ENCODE measurements at regions not wholly inside any gene's neighbourhood (a gene's known extent, or its start where the extent isn't known, plus 50 kb on each side); places are given as distances from the start of the nearest gene placed in this dataset.

DNA sequence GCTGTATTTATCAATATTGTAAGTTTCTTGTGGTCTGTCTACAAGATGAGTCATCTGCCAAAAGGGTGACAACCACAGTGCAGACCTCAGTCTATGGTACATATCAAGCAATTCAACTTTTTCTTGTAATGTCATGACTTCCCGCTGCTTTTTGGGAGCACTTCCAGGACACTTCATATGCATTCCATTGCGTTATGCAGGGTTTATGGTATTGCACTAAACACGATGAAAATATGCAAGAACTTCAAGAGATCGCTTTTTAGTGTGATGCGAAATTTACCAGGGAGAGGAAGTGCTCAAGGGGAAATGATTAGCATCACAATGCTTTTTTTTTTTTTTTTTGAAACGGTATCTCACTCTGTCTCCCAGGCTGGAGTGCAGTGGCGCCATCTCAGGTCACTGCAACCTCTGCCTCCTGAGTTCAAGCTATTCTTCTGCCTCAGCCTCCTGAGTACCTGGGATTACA lies 166.5 kb downstream of the TFAP2A start:
- no peak for DNase-seq (ENCODE audit: low spot score)

DNA sequence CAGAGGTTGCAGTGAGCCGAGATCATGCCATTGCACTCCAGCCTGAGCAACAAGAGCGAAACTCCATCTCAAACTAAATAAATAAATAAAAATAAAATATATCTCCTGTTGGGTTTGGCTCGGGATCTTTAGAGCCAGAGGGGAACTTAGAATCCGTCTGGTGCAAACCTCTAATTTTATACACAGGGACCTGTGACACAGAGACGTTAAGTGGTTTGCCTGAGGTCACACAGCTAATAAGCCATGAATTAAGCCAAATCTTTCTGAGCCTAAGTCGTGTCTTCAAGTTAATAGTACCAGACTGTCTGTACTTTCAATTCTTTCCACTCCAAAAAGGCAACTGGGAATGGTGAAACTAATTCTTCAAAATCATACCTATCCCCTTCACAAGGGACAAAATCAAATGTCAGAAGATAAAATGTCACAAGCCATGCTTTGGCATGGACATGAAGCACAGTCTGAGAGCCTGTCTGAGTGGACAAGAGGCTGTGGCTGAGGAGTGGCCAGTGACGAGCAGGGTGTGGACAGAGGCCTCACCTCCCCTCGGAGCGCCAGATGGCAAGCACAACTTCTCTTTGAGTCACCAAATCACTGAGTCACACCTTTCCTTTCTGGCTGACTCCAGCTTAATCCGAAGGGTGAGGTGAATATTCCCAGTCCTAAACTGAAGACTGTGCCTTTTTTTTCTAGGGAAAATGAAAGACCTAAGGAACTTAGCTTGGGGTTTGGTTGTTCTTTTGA lies 177.4 kb downstream of the TFAP2A start:
- no peak for DNase-seq (ENCODE audit: low spot score)

DNA sequence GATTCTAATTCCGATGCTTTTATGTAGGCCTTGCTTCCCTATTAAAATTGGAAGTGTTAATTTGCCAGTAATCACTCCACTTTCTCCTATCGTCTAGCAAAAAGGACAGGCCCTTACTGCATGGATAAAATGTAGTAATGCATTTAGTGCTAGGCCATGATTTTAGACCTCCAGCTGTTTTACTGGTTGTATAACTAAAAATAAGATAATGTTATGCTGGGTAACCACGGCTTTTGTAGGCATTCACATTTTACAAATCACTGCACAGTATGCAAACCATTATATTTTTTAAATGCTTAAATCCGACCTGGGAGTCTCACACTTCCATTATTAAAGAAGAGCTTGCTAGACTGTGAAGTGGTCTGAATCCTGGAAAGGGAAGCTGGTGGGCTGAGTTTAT lies 179.5 kb downstream of the TFAP2A start:
- DNase-seq (ENCODE audit: low spot score): no peak

DNA sequence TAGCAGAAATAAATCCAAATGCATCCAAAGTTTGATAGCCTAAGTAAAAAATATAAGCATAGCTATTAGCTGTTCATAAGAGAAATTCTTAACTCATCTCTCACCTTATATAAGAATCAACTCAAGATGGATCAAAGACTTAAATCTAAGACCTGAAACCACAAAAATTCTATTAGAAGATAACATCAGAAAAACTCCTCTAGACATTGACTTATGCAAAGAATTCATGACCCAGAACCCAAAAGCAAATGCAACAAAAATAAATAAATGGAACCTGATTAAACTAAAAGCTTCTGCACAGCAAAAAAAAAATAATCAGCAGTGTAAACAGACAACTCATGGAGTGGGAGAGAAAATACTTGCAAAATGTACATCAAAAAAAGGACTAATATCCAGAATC lies 184.3 kb downstream of the TFAP2A start:
- DNase-seq (ENCODE audit: low spot score): no peak

DNA sequence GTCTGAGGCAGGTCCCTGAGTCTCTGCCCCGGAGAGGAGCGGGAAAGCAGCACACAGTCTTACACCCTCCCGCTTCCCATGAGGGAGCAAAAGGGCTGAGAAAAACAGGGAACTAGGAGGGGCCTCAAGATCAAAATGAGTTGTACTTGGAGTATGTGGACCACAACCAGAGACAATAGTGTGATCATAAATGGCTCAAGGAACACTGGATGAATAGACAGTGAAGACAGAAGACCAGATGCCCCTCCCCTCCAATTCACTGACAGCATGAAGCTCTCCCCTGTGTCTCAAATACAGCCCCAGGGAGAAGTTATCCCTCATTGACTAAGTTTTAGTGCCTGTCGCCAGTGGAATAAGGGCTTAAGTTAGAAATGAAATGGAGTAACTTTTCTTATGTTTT lies 191.0 kb downstream of the TFAP2A start:
- no peak for DNase-seq (ENCODE audit: low spot score)

DNA sequence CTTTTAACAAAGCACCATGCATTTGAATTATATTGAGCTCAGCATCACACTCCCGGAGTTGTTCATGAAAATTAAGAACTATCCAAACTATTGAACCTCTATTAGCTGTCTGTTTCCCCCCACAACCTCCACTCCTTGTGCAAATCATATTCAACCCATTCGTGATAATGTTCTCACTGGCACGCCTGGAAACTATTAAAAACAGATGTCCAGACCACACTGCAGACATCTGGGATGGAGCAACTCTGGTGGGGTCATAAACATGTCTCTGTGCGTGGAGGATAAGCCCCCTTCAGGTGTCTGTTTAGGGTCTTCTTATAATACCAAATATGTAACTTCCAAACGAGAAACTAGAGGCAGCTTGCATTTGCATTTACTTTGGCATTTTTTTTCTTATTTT lies 193.7 kb downstream of the TFAP2A start:
- DNase-seq (ENCODE audit: low spot score): no peak

DNA sequence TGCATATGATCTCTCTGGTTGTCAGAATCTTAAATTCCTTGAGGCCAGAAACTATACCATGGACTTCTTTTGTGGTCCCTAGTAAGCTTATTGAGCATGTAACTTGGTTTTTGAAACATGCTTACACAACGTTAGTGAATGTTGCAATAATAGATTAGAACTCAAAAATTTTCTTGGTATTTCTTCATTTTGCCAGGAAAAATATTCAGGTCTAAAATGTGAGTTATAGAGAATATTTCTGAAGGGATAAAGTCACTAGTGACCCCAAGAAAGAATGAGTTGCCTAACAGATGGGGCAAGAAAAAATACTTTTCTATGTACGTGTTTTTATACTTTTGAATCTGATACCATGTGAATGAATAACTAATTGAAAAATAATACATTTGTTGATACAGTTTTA lies 195.4 kb downstream of the TFAP2A start:
- DNase-seq (ENCODE audit: low spot score): no peak

DNA sequence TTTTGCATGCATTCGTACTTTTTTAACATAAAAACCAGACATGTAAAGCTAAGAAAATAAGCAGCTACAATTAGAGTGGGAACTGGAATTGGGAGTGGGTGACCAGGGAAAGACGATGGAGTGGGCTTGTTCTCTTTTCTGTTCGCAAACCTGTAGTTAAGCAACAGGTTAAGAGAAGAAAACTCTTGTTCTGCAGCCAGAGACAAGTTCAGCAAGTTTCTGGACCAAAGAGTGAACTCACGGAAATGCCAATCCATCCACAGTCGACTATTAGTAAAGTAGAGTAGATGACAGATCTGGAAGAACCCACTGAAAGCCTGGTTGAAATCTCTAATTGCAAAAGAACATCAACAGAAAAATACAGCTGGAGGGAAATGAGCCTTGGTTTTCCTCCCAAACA lies 197.8 kb downstream of the TFAP2A start:
- no peak for DNase-seq (ENCODE audit: low spot score)

DNA sequence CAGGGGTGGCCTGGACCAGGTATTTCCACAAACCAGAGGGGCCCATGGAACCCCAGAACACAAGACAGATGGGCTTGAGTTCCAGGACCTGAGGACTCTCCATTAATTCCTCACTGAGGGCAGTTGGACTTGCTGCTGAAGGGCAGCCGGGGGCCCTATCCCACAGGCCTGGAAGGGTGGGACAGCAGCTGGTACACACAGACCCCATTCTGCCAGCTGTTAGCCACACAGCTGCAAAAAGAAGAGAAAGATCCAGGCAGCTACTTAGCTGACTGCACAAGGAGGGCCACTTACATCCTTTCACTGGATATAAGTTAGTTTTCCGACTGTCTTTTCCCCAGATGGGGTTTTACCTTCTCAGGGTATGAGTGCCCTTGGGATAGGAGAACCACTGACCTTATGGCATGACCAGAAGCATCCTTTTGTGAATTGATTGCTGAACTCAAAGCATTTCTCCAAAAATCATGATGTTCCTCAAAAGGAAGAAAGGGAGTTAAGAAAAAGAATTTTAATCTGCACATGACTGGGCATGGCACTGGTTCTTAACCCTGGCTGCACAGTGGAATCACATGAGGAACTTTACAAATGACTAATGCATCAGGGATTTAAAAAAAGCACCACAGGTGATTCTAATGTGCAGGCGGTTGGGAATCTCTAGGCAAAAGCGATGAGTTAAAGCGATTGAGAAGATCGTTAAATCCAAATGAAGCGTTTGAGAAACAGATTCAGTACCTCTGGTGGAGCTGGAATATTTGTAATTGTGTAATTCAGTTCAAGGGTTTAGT lies 199.4 kb downstream of the TFAP2A start:
- no peak for DNase-seq (ENCODE audit: low spot score)

DNA sequence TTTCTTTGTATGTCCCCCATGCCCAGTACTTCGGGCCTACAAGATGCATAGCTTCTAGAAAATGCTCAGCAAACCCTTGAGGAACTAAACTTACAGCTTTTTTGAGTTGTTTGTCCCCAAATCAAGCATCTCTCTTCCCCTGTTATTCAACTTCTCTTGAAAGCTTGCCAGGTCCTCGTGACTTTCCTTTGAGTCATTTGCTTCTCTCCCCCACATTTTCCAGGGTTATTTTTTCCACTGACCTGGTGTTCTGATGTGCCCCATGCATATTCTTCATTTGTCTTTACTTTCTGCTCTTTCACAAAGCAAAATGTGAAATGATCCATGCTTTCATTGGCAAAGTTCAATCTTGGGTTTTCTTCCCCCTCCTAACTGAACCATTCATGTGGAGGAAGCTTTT lies 204.8 kb downstream of the TFAP2A start:
- DNase-seq (ENCODE audit: low spot score): no peak

DNA sequence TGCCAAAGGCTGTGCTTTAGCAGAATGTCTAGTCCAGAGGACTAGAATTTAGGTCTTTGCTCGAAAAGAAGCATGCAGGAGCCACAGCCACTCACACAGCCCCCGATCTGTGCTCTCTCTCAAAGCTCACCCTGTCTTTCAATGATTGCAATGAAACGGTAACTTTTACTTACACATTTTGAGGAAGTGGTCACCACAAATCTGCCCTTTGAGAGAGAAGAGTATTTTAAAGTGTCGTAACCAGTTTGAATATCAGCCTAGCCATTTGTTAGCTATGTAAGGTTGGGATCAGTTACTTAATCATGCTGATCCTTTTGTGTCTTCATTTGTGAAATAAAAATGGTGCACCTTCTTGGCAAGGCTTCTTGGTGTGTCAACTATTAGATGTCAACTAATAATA lies 209.0 kb downstream of the TFAP2A start:
- DNase-seq (ENCODE audit: low spot score): no peak

DNA sequence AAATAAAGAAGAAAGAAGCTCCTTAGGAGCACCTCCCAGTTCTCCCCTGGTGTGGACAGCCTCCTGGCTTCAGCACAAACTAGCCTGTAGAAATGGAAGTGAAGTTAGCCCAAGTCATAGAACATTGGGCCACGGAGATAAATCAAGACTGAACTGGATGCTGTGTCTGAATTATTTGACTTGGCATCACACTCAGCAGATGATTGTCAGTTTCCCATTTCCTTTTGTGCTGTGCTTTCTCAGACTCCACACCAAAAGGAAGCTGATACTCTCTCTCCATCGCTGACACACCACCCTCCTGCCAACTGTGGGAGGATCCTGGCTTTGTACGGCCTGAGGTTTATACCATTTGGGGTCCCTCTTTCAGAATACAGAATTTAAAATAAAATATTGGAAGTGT lies 209.8 kb downstream of the TFAP2A start:
- DNase-seq (ENCODE audit: low spot score): no peak

DNA sequence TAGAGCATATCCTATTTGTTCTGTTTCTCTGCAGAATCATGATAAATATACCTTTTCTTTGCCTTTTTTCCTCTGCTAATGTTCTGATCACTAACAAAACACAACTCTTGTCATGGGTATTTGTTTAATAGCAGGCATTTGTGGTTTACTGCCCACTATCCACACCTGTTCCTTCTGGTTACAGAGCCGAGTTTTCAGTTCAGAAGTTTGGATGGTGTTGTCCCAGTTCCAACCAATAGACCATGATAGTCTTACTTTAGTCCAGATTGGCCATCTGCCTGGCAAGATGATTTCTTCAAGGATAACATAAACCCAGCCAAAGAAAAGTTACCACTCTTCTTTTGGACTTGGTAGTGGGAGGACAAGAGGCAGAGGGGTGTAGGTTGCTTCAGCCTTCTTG lies 211.2 kb downstream of the TFAP2A start:
- DNase-seq (ENCODE audit: low spot score): no peak

DNA sequence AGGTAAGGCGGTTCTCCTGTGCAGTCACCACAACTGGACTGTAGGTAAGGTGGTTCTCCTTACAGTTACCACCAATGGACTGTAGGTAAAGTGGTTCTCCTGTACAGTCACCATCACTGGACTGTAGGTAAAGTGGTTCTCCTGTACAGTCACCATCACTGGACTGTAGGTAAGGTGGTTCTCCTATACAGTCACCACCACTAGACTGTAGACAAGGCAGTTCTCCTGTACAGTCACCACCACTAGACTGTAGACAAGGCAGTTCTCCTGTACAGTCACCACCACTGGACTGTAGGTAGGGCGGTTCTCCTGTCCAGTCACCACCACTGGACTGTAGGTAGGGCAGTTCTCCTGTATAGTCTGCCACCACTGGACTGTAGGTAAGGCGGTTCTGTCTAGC lies 212.3 kb downstream of the TFAP2A start:
- DNase-seq (ENCODE audit: low spot score): no peak

DNA sequence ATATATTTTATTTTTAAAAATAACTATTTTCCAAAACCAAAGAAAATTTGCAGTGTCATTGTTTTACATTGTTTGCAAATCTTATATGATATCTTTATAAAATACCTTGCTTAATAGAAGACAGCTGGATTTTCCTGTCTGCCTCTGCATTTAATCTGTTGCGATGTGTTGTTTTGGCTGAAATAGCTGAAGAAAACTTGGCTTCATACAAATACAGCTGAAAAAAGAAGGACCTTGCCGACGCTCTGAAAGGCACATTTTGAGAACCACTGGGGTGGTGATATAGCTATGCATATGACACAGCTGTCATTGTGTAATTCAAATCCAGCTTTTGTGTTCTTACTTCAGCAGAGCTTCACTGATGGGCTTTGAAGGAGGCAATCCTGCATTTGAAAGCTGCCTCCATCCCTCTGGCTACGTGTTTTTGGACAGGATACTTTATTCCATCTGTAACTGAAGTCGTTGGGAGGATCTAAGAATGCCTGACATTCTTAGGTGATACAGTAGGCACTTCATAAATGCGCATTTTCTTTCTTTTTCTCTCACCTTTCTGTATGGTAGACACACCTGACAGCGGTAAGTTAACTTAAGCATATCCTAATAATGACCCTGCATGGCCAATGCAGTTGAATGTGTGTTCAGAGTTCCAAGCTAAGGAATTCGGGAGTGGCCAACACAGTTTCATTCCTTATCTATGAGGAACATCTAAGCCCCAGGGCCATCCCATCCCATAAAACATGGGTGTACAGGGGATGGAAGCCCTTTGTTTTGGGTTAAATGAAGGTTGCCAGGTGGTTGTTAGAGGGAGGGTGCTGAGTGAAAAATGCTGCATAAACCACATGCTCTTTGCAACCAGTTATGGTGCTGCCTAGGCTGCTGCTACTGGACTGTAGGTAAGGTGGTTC lies 213.0 kb downstream of the TFAP2A start:
- no peak for DNase-seq (ENCODE audit: low spot score)

DNA sequence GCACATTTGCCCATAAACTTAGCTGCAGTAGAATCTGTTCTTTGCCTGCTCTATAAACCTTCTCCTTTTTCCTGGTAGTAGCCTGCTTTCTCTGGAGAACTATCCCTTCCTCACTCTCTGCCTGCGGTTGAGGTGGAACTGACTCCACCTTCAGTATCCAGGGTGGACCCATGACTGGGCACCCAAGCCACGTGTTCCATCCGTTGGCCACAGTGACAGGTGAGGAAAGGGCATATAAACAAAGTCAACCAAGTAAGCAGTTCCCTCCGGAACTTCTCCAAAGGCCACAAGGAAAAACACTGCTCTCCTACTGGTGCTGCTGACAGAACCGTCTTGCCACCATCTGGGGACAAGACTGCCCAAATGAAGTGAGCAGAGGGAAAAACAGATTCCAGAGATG lies 218.8 kb downstream of the TFAP2A start:
- DNase-seq (ENCODE audit: low spot score): no peak

DNA sequence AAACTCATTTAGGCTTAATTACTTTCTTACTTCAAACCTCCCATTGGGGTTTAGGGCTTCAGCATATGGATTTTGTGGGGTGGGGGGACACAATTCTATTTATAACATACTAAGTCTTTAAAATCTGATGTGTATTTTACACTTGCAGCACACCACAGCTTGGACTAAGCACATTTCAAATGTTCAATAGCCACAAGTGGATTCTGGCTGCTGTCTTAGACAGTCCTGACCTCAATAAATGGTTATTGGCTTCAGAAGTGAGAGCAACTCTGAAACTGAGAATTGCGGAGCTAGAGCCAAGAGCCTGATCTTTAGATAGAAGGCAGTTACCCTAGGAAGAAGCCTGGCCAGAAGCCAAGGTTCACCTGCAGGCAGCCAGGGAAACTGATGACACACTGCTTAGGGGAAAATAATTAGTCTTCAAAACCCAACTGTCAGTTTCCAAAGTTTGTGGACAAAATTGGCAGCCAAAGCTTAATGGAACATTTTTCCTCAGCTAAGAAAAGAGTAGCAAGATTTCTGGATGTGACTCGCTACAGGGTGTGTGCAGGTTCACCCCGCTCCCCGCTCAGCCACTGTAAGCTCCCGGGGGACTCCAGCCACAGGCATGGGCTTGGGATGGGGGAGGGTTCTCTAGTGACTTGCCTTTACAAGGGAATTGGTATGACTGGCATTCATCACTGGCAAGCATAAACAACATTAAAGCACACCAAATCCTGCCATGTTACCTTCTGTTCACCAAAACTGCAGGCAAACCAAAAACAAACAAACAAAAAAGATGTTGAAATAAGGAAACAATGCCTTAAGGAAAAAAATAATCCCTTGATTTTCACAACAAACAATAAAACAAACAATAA lies 219.8 kb downstream of the TFAP2A start:
- DNase-seq (ENCODE audit: low spot score): no peak

DNA sequence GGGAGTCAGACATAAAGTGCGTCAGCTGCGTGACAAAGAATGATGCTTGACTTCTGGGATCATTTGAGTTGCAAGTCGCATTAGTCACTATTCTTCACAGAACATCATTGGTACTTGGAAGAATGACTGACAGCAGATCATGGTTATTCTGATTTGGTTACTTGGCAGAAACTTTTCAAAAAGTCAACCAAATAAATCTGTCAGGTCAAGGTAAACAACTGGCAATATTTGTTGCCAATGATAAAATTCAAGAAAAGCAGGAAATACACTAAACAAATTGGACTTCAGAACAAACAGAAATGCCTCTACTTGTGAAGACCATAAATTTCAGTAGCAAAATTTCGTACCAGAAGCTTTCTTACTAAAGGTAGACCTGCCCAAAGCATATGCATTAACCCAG lies 221.6 kb downstream of the TFAP2A start:
- DNase-seq (ENCODE audit: low spot score): no peak

DNA sequence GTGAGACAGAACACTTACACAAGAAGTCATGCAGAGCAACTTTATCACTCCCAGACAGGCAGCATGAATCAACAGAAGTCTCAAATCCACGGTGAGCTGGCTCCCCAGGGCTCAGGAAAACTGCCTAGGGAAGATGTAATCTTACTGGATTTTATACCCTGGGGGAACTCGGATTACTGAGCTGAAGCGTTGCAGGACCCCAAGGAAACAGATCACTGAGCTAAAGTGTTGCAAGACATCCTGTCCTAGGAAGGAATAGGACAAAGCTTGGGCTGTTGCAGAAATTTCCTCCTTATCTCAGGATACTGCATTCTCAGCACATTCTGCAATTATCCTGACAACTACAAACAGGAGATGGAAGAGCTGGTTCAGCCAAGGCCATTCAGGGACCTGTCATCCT lies 224.8 kb downstream of the TFAP2A start:
- DNase-seq (ENCODE audit: low spot score): no peak

DNA sequence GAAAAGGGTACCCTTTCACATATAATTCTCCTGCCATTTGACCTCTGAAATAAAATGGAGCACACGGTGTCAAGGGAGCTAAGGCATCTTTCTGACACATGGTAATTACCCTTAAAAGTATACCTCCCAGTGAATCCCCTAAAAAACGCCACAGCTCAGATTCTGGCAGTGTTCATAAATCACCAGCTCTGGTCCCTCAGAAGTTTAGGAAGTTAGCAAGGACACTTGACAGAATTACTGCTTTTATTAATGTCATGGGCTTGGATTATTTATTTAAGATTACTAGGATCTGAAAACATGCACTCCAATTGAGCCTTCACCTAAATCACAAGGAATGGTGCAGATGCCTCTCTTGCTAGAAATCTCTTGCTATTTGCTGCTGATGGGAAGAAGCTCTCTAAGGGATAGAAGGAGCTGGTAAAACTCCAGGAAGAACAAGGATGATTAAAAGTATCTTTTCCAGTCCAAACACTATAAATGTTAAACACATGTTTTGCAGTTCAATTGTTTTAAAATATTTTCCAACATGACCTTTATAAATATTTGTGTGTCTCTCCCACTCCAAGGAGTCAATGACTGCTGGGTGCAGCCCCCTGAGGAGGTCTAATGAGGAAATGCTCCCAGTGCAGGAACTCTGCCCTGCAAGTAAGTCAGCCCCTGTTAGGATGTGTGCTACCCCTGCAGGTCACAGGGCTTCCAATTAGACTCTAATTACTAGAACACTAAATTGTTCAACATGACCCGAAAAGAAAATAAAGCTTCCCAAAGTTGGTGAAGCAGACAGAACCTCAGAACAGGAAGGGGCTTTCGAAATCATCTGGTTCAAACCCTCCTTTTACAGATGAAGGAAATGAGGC lies 230.3 kb downstream of the TFAP2A start:
- no peak for DNase-seq (ENCODE audit: low spot score)
